ENCODE measurements at regions not wholly inside any gene's neighbourhood (a gene's known extent, or its start where the extent isn't known, plus 50 kb on each side); places are given as distances from the start of the nearest gene placed in this dataset.

GRCh38 chr1:223048026-223048425, 95.0 kb downstream of the TLR5 start:
- TF ChIP-seq TEAD4 (IDR thresholded peaks at IDR 0.05) = no peak
- no peak for TF ChIP-seq TAF1 (IDR thresholded peaks at IDR 0.05; ENCODE audit: low read depth)
- TF ChIP-seq CREB1 (IDR thresholded peaks at IDR 0.05; ENCODE audit: low read depth) = no peak
- TF ChIP-seq YY1 (IDR thresholded peaks at IDR 0.05; ENCODE audit: low read depth) = no peak
- TF ChIP-seq FOXM1 (IDR thresholded peaks at IDR 0.05; ENCODE audit: borderline replicate concordance, low read depth) = no peak
- no peak for TF ChIP-seq EP300 (IDR thresholded peaks at IDR 0.05; ENCODE audit: borderline replicate concordance)
- TF ChIP-seq RAD21 (IDR thresholded peaks at IDR 0.05; ENCODE audit: low read depth) = no peak

GRCh38 chr1:223052462-223052861, 90.6 kb downstream of the TLR5 start:
- TF ChIP-seq EP300 (IDR thresholded peaks at IDR 0.05; ENCODE audit: borderline replicate concordance) = no peak
- no peak for TF ChIP-seq TEAD4 (IDR thresholded peaks at IDR 0.05)
- TF ChIP-seq CEBPB (IDR thresholded peaks at IDR 0.05) = no peak
- no peak for TF ChIP-seq NFIC (IDR thresholded peaks at IDR 0.05)
- TF ChIP-seq FOXM1 (IDR thresholded peaks at IDR 0.05; ENCODE audit: borderline replicate concordance, low read depth) = no peak
- no peak for TF ChIP-seq YY1 (IDR thresholded peaks at IDR 0.05; ENCODE audit: low read depth)

- TF ChIP-seq EP300 (IDR thresholded peaks at IDR 0.05; ENCODE audit: borderline replicate concordance) = no peak
- TF ChIP-seq CREB1 (IDR thresholded peaks at IDR 0.05; ENCODE audit: low read depth) = no peak
- no peak for TF ChIP-seq FOXM1 (IDR thresholded peaks at IDR 0.05; ENCODE audit: borderline replicate concordance, low read depth)
- no peak for TF ChIP-seq MAX (IDR thresholded peaks at IDR 0.05)
- no peak for TF ChIP-seq ZBTB7A (IDR thresholded peaks at IDR 0.05; ENCODE audit: low read depth)
- no peak for TF ChIP-seq YY1 (IDR thresholded peaks at IDR 0.05; ENCODE audit: low read depth)
- no peak for TF ChIP-seq RAD21 (IDR thresholded peaks at IDR 0.05; ENCODE audit: low read depth)
- TF ChIP-seq EGR1 (IDR thresholded peaks at IDR 0.05) = no peak
- no peak for TF ChIP-seq TCF12 (IDR thresholded peaks at IDR 0.05; ENCODE audit: low read depth)
- no peak for TF ChIP-seq TAF1 (IDR thresholded peaks at IDR 0.05; ENCODE audit: low read depth)
- TF ChIP-seq REST (IDR thresholded peaks at IDR 0.05; ENCODE audit: low read depth) = no peak
- TF ChIP-seq NFIC (IDR thresholded peaks at IDR 0.05) = no peak
- no peak for TF ChIP-seq TEAD4 (IDR thresholded peaks at IDR 0.05)
- no peak for TF ChIP-seq USF1 (IDR thresholded peaks at IDR 0.05)
- no peak for TF ChIP-seq CEBPB (IDR thresholded peaks at IDR 0.05)
These were observed 90.1 kb downstream of the TLR5 start for GRCh38 chr1:223052931-223053330.

- TF ChIP-seq TEAD4 (IDR thresholded peaks at IDR 0.05) (no peak), NFIC (IDR thresholded peaks at IDR 0.05) (no peak), TCF12 (IDR thresholded peaks at IDR 0.05; ENCODE audit: low read depth) (no peak), FOXM1 (IDR thresholded peaks at IDR 0.05; ENCODE audit: borderline replicate concordance, low read depth) (no peak), ZBTB7A (IDR thresholded peaks at IDR 0.05; ENCODE audit: low read depth) (no peak), YY1 (IDR thresholded peaks at IDR 0.05; ENCODE audit: low read depth) (no peak), EP300 (IDR thresholded peaks at IDR 0.05; ENCODE audit: borderline replicate concordance) (no peak), REST (IDR thresholded peaks at IDR 0.05; ENCODE audit: low read depth) (no peak)
These were observed 86.2 kb downstream of the TLR5 start for GRCh38 chr1:223056802-223057201.

GRCh38 chr1:223057569-223058093, 85.4 kb downstream of the TLR5 start:
- no peak for TF ChIP-seq TCF12 (IDR thresholded peaks at IDR 0.05; ENCODE audit: low read depth)
- no peak for TF ChIP-seq NFIC (IDR thresholded peaks at IDR 0.05)
- no peak for TF ChIP-seq RAD21 (IDR thresholded peaks at IDR 0.05; ENCODE audit: low read depth)
- TF ChIP-seq CEBPB (IDR thresholded peaks at IDR 0.05) = no peak
- TF ChIP-seq MAX (IDR thresholded peaks at IDR 0.05) = no peak
- TF ChIP-seq USF1 (IDR thresholded peaks at IDR 0.05) = no peak
- no peak for TF ChIP-seq FOXM1 (IDR thresholded peaks at IDR 0.05; ENCODE audit: borderline replicate concordance, low read depth)
- no peak for TF ChIP-seq EGR1 (IDR thresholded peaks at IDR 0.05)
- TF ChIP-seq ZBTB7A (IDR thresholded peaks at IDR 0.05; ENCODE audit: low read depth) = no peak
- TF ChIP-seq YY1 (IDR thresholded peaks at IDR 0.05; ENCODE audit: low read depth) = no peak
- TF ChIP-seq TAF1 (IDR thresholded peaks at IDR 0.05; ENCODE audit: low read depth) = no peak
- no peak for TF ChIP-seq CREB1 (IDR thresholded peaks at IDR 0.05; ENCODE audit: low read depth)
- no peak for TF ChIP-seq REST (IDR thresholded peaks at IDR 0.05; ENCODE audit: low read depth)
- no peak for TF ChIP-seq EP300 (IDR thresholded peaks at IDR 0.05; ENCODE audit: borderline replicate concordance)
- TF ChIP-seq TEAD4 (IDR thresholded peaks at IDR 0.05) = no peak
